Activated T-helper 2 cell treated with anti-CD3 and anti-CD28 coated beads, Interferon-gamma antibody, Interleukin-2, Interleukin-4, amounts not matched to agents 10 μg/mL and 5 μg/mL and 100 μg/mL, durations not matched to agents 14 hours and 24 hours and 36 hours (primary cell): ENCODE measurements at regions not wholly inside any gene's neighbourhood (a gene's known extent, or its start where the extent isn't known, plus 50 kb on each side); places are given as distances from the start of the nearest gene placed in this dataset.
"Not testable (repeated sequence)": the region's sequence is repeated elsewhere in the genome, so short reads cannot be mapped to it uniquely, and the experiment has no call there.

Experiments used
- DNase-seq: peaks from one replicate; pipeline ENCODE4 v3.0.0; 2021; ENCODE audit warnings: low spot score
- H3K27ac Mint-ChIP-seq: one replicate; pipeline ENCODE4 v1.8.0; 2021; ENCODE audit warnings: mixed read lengths
- H3K27me3 Mint-ChIP-seq: one replicate; pipeline ENCODE4 v1.8.0; 2021; ENCODE audit warnings: low read depth, mixed read lengths
- H3K36me3 Mint-ChIP-seq: one replicate; pipeline ENCODE4 v1.8.0; 2021; ENCODE audit warnings: low read depth, mixed read lengths
- H3K4me1 Mint-ChIP-seq: one replicate; pipeline ENCODE4 v1.8.0; 2021; ENCODE audit warnings: low read depth, mixed read lengths
- H3K4me3 Mint-ChIP-seq: one replicate; pipeline ENCODE4 v1.8.0; 2021; ENCODE audit warnings: low read depth, mild to moderate bottlenecking, moderate library complexity, mixed read lengths
- H3K9me3 Mint-ChIP-seq: one replicate; pipeline ENCODE4 v1.8.0; 2021; ENCODE audit warnings: mixed read lengths
- intact Hi-C: fragments of 100-400 bp; cut with micrococcal nuclease; formaldehyde crosslinking; loops from one replicate; pipeline ENCODE4 v1.15.1; 2023

DNA sequence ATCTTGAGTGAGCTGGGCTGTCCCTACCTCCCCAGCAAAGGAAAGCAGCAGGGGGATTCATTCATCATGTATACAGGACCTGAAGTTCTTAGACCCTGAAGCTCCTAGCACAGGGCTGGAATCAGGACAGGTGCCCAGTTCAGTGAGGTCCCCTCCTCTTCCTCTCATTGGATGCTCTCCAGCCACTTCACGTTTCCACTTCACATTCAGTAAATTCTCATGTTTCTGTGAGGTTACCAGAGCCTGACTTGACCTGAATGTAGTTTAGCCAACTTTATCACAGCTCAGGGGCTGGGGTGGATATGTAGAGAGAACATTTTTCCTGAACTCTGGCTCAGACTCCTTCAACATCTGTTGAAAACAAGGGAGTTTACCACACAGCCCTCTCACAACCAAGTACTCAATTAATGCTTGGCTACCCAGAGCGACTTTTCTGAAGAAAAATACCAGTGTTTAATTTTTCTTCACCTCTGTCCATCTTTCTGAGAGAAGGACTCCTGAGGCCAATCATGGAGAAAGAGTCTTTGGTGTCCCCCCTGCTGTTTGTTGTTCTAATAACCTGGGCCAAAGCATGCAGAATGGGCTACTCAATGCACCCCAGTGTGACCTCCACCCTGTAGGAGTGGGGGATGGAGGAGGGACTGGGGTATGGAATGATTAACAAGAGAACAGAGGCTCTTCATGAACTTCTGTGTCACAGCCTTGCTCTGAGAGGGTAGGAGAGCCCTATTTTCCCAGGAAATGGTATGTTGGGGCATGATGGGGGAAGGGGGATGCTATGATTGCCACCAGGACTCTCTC lies 108.3 kb upstream of the FGGY start:
- peaks cover 7% of the 10 kb centered on the region for H3K27me3 Mint-ChIP-seq
- intact Hi-C loops: no loop called here
- no peaks in the 10 kb centered on the region for H3K36me3 Mint-ChIP-seq
- DNase-seq: no peak
- no peaks in the 10 kb centered on the region for H3K4me1 Mint-ChIP-seq
- peaks cover 6% of the 10 kb centered on the region for H3K9me3 Mint-ChIP-seq
- H3K4me3 Mint-ChIP-seq: no peak overlapping the region
- no peak overlapping the region for H3K27ac Mint-ChIP-seq

DNA sequence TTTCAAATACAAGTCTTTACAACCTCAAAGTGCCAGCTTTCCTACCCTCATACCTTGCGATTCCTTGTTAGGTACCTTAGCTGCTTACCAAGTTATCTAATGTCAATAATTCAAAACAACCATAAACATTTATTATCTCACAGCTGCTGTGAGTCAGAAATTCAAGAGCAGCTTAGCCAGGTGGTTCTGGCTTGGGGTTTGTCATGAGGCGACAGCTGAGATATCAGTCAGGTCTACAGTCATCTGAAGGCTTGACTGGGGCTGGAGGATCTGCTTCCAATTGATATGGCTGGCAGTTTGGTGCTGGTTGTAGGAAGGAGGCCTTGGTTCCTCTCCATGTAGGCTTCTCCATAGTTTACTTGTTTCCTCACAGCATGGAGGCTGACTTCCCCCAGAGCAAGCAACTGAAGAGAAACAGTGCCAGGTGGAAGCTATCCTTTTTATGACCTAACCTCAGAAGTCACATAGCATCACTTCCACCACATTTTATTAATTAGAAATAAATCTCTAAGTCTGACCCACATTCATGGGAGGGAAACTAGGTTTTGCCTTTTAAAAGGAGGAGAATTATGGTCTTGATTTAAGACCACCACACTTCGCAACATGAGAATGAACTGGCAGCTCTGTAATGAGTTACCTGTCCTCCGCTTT lies 103.3 kb upstream of the FGGY start:
- H3K36me3 Mint-ChIP-seq: no peaks in the 10 kb centered on the region
- H3K4me3 Mint-ChIP-seq: no peak overlapping the region
- H3K27ac Mint-ChIP-seq: no peak overlapping the region
- intact Hi-C loops: no loop called here
- H3K27me3 Mint-ChIP-seq: peaks cover 10% of the 10 kb centered on the region
- H3K9me3 Mint-ChIP-seq: peaks cover 6% of the 10 kb centered on the region
- H3K4me1 Mint-ChIP-seq: no peaks in the 10 kb centered on the region
- DNase-seq: no peak

DNA sequence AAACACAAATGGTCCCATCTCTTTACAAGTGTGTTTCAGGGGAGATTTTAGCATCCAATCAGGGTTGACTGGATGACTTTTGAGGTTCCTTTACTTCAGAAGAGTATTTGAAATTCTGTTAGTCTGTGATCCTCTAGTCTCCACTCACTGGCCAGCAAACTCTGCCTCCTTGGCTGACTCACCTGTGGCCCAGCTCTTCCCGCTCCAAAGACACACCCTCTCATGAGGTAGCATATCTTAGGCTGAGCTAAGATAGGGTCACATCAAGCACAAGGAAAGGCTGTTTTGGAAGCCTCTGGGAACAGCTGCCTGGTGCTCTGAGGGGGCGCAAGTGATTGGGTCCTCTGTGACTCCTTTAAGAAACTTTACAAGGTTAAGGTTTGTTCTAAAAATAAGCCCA lies 102.3 kb upstream of the FGGY start:
- H3K36me3 Mint-ChIP-seq: no peaks in the 10 kb centered on the region
- peaks cover 6% of the 10 kb centered on the region for H3K9me3 Mint-ChIP-seq
- intact Hi-C loops: no loop called here

DNA sequence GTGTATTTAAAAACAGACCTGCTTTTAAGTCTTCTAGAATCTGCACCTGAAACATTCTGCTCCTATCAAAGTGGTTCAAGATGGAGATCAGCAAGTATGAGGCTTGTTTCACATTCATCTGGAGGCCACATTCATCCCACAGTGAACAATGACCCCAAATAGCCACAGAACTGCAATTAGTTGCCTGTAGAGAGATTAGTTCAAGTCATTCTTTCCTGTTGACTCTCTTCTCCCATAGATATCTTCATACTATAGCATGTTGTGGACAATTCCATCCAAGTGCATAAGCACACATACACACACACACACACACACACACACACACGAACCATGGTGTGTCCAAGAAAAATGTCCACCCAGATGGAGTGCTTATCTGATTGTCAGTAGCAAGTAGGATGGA lies 101.7 kb upstream of the FGGY start:
- Mint-ChIP-seq H3K27me3 (peaks cover 13% of the 10 kb centered on the region), H3K36me3 (no peaks in the 10 kb centered on the region), H3K9me3 (peaks cover 6% of the 10 kb centered on the region), H3K4me3 (no peak overlapping the region), H3K27ac (no peak overlapping the region), H3K4me1 (no peaks in the 10 kb centered on the region)
- DNase-seq: no peak
- intact Hi-C loops: no loop called here

More for the DNA sequence above, 102.3 kb upstream of the FGGY start:
- Mint-ChIP-seq H3K4me3 (no peak overlapping the region), H3K27ac (no peak overlapping the region), H3K4me1 (no peaks in the 10 kb centered on the region), H3K27me3 (peaks cover 16% of the 10 kb centered on the region)
- DNase-seq: no peak

DNA sequence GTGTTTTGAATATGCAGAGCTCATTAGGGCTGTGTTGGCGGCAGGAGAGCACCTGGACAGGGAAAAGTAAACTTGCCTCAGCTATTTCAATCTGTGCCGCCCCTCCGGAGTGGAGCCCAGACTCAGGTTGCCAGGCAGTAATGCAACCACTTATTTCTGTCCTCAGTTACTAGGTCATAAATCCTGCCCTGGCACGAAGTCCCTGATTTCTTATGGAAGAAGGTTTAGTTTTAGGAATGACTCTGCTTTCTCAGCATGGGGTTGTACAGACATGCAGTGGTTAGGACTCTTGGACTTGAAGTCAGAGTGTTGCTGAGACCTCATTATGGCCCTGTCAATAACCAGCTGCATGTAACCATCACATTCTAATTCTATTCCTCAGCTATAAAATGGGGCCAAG lies 98.3 kb upstream of the FGGY start:
- Mint-ChIP-seq H3K27ac (no peak overlapping the region), H3K36me3 (no peaks in the 10 kb centered on the region), H3K27me3 (peaks cover 13% of the 10 kb centered on the region), H3K9me3 (peaks cover 5% of the 10 kb centered on the region), H3K4me3 (no peak overlapping the region), H3K4me1 (no peaks in the 10 kb centered on the region)
- intact Hi-C loops: no loop called here
- no peak for DNase-seq

DNA sequence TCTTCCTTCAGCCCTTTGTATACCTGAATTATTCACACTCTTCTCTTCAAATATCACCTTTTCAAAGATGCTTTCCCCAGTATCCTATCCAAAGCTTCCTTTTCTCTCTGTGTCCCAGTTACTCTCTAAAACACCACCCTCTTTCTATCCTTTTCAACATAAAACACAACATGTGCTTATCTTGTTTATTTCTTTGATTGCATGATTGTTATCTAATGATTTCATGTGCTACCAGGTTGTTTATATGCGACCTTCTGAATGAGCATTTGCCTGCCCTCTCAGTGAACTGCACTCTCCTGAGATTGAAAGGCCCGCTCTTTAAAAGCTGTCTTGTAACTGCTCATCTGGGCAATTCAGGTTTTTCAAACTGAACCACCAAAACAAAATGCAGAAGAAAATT lies 97.7 kb upstream of the FGGY start:
- Mint-ChIP-seq H3K9me3 (peaks cover 5% of the 10 kb centered on the region), H3K27ac (no peak overlapping the region), H3K4me3 (no peak overlapping the region), H3K36me3 (no peaks in the 10 kb centered on the region), H3K27me3 (peaks cover 13% of the 10 kb centered on the region), H3K4me1 (no peaks in the 10 kb centered on the region)
- DNase-seq: no peak
- intact Hi-C loops: no loop called here

DNA sequence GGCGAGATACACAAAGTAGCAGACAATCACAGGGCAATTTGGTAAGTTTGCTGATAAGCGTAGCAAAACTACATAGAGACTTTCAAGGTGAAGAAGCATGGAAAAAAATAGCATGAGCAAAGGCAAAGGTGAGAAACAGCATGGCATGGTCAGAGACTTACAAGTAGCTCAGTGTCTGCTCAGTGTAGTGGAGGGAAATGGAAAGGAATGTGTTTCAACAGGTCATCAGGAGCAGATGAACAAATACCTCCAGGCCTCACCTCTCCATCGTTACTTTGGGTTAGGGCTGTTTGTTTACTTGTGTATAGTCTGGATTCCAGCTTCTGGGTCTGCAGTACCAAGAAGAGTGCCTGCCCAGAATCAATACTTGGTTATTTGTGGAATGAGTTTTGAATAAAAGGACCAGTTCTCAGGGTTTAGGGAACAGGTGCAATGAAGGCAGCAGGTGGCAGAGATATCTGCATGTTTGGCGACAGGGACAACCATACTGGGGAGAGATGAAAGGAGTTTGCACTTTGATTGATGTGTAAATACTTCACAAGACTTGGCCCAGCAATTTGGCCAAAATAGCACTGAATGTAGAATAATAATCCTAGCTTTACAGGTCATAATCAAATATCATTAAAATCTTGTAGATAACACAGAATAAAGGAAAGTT lies 97.0 kb upstream of the FGGY start:
- Mint-ChIP-seq H3K36me3 (no peaks in the 10 kb centered on the region), H3K27ac (no peak overlapping the region), H3K9me3 (peaks cover 7% of the 10 kb centered on the region), H3K27me3 (peaks cover 15% of the 10 kb centered on the region), H3K4me3 (no peak overlapping the region), H3K4me1 (no peaks in the 10 kb centered on the region)
- DNase-seq: no peak
- intact Hi-C loops: no loop called here

DNA sequence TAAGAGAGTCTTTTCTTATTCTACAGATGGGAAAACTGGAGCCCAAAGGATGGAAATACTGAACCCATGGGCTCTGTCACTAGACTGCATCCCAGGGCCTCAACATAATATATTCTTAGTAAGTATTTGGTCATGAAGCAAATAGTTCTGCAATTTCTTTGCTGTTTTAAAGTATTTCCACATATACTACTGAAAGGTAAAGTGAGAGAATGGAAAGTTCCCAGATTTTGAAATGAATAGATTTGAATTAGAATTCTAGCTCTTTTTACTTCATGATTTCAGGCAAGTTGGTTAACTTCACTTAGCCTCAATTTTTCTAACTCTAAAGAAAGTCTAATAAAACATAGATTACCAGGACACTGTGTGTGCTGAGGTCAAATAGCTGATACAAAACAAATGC lies 95.6 kb upstream of the FGGY start:
- Mint-ChIP-seq H3K36me3 (no peaks in the 10 kb centered on the region), H3K27ac (no peak overlapping the region), H3K4me3 (no peak overlapping the region), H3K27me3 (peaks cover 13% of the 10 kb centered on the region), H3K9me3 (peaks cover 9% of the 10 kb centered on the region), H3K4me1 (no peaks in the 10 kb centered on the region)
- intact Hi-C loops: no loop called here
- no peak for DNase-seq

DNA sequence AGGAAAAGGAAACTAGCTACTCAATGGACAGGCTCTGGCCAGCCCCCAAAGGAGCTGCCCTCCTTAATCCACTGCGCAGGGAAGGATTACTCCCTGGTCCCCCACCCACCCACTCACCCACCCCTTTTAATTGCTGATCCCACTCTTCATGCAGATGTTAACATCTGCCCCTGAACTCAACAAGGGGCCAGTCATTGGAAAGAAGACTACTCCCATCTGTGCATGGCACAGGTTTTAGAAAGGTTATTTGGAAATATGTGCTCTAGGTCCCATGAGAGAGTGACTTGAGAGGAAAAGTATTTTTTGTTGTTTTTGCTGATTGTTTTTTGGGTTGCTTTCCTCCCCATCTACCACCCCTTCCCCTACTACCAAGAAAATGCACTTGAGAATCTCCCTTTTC lies 94.4 kb upstream of the FGGY start:
- peaks cover 9% of the 10 kb centered on the region for H3K9me3 Mint-ChIP-seq
- H3K4me1 Mint-ChIP-seq: no peaks in the 10 kb centered on the region
- no peak overlapping the region for H3K4me3 Mint-ChIP-seq
- H3K27ac Mint-ChIP-seq: no peak overlapping the region
- no peaks in the 10 kb centered on the region for H3K36me3 Mint-ChIP-seq
- intact Hi-C loops: no loop called here
- peaks cover 13% of the 10 kb centered on the region for H3K27me3 Mint-ChIP-seq
- DNase-seq: no peak

DNA sequence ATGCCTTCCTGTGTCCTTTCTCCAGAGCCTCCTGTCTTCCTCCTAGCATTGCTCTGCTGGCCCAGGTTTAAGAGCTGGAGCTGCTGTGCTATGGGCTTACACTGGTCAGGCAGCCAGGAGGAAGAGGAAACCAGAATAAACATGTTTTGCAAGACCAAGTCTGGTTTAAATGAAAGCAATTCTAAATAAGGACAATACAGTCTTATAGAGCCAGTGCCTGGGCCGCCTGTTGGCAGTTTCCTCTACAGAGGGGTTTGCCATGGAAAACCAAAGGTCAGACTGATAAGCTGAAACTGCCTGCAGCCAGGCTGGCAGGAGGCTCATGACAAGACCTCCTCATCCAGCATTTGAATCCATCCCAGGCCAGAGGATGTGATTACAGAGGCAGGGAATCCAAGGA lies 92.9 kb upstream of the FGGY start:
- DNase-seq: no peak
- intact Hi-C loops: no loop called here
- Mint-ChIP-seq H3K4me3 (no peak overlapping the region), H3K4me1 (no peaks in the 10 kb centered on the region), H3K9me3 (peaks cover 9% of the 10 kb centered on the region), H3K27ac (no peak overlapping the region), H3K36me3 (no peaks in the 10 kb centered on the region), H3K27me3 (peaks cover 12% of the 10 kb centered on the region)

DNA sequence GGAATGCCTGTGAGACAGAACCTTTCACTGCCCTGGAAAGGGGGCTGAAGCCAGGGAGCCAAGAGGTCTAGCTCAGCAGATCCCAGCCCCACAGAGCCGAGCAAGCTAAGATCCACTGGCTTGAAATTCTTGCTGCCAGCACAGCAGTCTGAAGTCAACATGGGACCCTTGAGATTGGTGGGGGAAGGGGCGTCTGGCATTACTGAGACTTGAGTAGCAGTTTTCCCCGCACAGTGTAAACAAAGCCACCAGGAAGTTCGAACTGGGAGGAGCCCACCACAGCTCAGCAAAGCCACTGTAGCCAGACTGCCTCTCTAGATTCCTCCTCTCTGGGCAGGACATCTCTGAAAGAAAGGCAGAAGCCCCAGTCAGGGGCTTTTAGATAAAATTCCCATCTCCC lies 90.3 kb upstream of the FGGY start:
- DNase-seq, H3K36me3 Mint-ChIP-seq, H3K4me1 Mint-ChIP-seq, H3K27ac Mint-ChIP-seq, H3K27me3 Mint-ChIP-seq, intact Hi-C loops, H3K4me3 Mint-ChIP-seq: not testable (repeated sequence)
- peaks cover 16% of the 10 kb centered on the region for H3K9me3 Mint-ChIP-seq

DNA sequence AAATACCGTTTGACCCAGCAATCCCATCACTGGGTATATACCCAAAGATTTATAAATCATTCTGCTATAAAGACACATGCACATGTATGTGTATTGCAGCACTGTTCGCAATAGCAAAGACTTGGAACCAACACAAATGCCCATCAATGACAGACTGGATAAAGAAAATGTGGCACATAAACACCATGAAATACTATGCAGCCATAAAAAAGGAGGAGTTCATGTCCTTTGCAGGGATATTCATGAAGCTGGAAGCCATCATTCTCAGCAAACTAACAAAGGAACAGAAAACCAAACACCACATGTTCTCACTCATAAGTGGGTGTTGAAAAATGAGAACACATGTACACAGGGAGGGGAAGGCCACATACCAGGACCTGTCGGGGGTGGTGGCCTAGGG lies 86.5 kb upstream of the FGGY start:
- H3K9me3 Mint-ChIP-seq, DNase-seq, H3K27me3 Mint-ChIP-seq, H3K4me1 Mint-ChIP-seq, intact Hi-C loops, H3K27ac Mint-ChIP-seq, H3K36me3 Mint-ChIP-seq, H3K4me3 Mint-ChIP-seq: not testable (repeated sequence)

DNA sequence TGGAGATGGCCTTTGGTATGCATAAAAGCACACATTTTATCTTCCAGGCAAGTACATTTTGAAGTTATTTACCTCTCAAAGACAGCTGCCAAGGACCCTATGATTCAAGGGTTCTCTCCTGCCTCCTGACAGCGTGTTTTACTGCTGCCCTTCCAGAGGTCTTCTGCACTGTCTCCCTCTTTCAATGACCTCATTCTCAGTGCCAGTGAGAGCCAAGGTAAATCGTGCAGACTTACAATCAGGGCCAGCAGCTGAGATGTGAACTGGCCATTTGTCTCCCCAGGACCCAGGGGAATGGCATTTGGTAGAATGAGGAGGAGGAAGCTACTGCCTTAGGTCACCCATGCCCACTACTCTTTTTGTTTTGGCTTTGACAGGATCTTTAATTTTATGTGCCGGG lies 84.2 kb upstream of the FGGY start:
- Mint-ChIP-seq H3K27ac (no peak overlapping the region), H3K4me3 (no peak overlapping the region), H3K9me3 (peaks cover 11% of the 10 kb centered on the region), H3K27me3 (no peaks in the 10 kb centered on the region), H3K36me3 (no peaks in the 10 kb centered on the region), H3K4me1 (no peaks in the 10 kb centered on the region)
- no peak for DNase-seq
- intact Hi-C loops: no loop called here
